ENCODE measurements at regions not wholly inside any gene's neighbourhood (a gene's known extent, or its start where the extent isn't known, plus 50 kb on each side); places are given as distances from the start of the nearest gene placed in this dataset.

DNA sequence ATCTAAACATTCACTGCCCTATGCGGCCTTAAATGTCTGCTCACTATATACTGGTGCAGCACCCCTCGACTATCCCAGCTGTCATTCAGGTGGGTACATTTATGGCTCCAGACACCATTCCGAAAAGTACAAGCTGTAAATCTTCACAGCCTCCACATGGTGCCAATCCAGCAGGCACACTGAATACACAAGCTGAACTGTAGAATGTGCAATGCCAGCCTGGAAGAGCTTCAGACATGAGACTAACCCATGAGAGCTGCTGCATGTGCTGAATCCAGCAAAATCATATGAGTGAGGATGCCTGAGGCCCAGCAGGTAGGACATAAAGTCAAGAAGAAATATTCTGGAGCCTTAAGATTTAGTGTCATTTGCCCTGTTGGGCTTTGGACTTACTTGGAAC is 483.8 kb upstream of the GRIA1 start:
- DNase-seq (ENCODE audit: low read depth), result no peak
- TF ChIP-seq, protein P1, sequence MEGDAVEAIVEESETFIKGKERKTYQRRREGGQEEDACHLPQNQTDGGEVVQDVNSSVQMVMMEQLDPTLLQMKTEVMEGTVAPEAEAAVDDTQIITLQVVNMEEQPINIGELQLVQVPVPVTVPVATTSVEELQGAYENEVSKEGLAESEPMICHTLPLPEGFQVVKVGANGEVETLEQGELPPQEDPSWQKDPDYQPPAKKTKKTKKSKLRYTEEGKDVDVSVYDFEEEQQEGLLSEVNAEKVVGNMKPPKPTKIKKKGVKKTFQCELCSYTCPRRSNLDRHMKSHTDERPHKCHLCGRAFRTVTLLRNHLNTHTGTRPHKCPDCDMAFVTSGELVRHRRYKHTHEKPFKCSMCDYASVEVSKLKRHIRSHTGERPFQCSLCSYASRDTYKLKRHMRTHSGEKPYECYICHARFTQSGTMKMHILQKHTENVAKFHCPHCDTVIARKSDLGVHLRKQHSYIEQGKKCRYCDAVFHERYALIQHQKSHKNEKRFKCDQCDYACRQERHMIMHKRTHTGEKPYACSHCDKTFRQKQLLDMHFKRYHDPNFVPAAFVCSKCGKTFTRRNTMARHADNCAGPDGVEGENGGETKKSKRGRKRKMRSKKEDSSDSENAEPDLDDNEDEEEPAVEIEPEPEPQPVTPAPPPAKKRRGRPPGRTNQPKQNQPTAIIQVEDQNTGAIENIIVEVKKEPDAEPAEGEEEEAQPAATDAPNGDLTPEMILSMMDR (conservative IDR thresholded peaks at IDR 0.05; ENCODE audit: low read depth, low read length), result no peak
- H3K4me3 ChIP-seq (ENCODE audit: low read length), result no peak overlapping the region

DNA sequence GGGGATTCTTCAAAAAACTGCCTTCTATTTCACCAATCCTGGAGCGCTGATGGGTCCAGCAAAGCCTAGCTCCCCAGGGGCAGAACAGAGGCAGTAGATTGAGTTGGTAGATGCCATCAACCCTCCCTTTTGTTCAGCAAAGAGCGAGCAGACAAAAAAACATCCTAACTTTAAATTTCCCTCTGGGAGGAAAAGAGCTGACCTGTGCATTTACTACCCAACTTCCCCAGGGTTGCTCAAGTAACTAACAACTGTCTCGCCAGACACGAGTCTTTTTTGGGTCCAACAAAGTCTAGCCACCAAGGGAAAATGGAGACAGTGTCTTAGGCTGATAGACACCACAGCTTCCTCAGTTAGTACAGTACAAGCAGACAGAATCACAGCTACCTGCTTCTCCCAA is 476.3 kb upstream of the GRIA1 start:
- no peak for DNase-seq (ENCODE audit: low read depth)
- H3K4me3 ChIP-seq (ENCODE audit: low read length), result no peak overlapping the region
- TF ChIP-seq, protein P1 (conservative IDR thresholded peaks at IDR 0.05; ENCODE audit: low read depth, low read length), result no peak

DNA sequence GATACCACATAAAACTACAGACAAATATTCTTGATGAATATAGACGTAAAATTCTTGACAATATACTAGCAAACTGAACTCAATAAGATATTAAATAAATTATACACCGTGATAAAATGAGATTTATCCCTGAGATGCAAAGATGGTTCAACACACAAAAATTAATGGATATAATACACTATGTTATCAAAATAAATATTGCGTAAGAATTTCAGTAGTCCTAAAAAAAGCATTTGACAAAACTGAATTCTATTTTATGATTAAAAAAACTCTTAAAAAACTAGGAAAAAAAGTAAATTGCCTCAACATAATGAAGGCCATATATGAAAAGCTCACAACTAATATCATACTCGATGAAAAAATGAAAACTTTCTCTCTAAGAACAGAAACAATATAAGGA is 472.3 kb upstream of the GRIA1 start:
- H3K4me3 ChIP-seq (ENCODE audit: low read length), result no peak overlapping the region
- no peak for DNase-seq (ENCODE audit: low read depth)
- TF ChIP-seq, protein P1 (conservative IDR thresholded peaks at IDR 0.05; ENCODE audit: low read depth, low read length), result no peak

DNA sequence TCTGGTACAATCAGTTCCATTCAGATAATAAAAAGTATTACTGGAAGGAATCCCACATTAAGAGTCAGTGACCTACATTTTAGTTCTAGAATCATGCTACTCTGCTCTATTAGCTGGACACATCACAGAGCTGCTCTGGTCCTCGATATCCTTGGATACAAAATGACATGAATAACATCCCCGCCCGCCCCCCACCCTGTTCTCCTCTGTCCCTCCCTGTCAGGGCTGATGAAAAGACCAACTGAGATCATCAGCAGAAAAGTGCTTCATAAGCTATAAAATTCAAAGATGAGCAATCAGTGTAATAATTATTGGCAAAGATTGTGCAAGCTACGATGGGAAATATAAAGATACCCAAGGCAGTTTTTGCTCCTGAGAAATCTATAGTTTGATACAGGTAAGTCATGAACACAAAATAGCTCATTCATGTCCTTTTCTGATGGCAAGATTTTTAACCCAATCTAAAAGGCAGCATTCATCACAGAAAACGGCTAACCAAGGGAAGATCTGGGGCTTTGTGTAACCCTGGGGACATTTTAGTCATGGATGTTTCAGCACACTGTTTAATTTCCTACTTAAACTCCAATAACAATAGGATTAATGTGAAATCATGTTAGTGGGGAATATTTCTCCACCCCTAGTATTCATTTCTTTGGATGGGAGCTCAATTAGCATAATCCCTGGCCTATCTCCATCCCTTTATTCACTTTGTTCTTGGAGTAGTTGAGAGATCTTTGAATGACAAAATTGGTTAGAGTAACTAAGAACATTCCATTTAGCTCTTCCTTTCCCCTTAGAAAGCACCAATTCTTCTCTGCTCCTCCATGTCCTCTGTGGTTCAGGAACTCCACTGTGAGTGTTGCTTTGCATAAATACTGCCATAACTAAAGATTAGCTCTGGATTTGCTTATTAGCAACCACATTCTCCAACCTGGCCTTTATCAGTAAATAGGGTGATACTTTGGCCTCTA is 459.4 kb upstream of the GRIA1 start:
- DNase-seq (ENCODE audit: low read depth), result no peak
- H3K4me3 ChIP-seq (ENCODE audit: low read length), result no peak overlapping the region
- TF ChIP-seq, protein P1 (conservative IDR thresholded peaks at IDR 0.05; ENCODE audit: low read depth, low read length), result no peak

DNA sequence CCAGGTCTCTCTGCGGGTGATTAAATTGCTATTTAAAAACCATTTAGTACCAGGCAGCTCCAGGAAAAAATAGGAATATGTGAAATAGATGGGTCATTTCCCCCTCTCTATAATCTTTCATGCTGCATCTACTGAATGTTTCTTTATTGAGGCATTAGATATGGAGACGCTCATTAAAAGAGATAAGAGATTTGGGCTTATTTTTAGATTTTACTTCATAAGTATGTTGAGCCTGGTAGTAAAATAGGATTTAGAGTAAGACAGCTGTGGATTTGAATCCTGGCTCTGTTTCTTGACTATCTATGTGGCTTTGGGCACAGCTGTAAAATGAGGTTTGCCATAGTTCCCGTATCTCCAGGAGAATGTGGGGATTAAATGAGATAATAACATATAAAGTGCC is 451.0 kb upstream of the GRIA1 start:
- no peak for DNase-seq (ENCODE audit: low read depth)
- TF ChIP-seq, protein P1 (conservative IDR thresholded peaks at IDR 0.05; ENCODE audit: low read depth, low read length), result no peak
- H3K4me3 ChIP-seq (ENCODE audit: low read length), result no peak overlapping the region

DNA sequence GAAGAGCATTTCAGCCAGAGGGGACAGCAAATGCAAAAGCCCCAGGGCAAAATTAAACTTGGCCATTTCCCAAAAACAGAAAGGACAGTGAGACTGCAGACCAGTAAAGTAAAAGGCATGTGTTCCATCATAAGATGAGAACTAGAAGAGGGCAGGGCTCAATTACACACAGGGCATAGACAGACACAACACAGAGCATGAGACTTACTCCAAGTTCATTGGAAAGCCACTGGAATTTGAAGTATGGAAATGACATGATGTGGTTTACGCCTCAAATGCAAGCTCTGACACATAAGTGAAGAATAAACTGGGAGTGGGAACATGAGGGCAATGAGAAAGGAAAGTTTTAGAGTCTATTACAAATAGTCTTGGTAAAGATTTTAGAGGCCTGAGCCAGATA is 446.6 kb upstream of the GRIA1 start:
- no peak overlapping the region for H3K4me3 ChIP-seq (ENCODE audit: low read length)
- TF ChIP-seq, protein P1 (conservative IDR thresholded peaks at IDR 0.05; ENCODE audit: low read depth, low read length), result no peak
- peak; percentile 10 for DNase-seq (ENCODE audit: low read depth)
